NCI-H524 (cell line): ENCODE measurements at regions not wholly inside any gene's neighbourhood (a gene's known extent, or its start where the extent isn't known, plus 50 kb on each side); places are given as distances from the start of the nearest gene placed in this dataset.

Source experiments
- DNase-seq, 2 experiments: peaks; one replicate each; lab custom pipeline; 2025; lab: John Stamatoyannopoulos, UW

DNA sequence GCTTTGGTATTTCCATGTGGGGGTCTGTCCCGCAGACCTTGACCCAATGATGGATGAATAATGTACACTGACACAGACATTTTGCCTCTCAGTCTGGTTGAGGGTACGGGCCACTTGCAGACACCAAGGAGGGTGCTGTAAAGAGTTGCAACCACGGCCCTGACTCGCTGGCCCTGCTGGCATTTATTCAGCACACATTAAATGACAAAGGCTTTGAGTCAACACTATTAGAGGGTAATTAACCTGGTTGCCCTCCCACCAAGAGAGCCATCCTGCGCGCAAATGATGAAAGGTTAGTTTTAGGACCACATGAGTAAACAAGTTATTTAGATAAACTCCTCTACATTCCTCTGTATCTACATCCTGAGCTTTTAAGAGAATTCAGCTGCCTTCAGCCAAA is 308.9 kb upstream of the MMS22L start:
- no peak for DNase-seq

- no peak for DNase-seq
These were observed 311.8 kb upstream of the MMS22L start for GRCh38 chr6:97594844-97595243.

DNA sequence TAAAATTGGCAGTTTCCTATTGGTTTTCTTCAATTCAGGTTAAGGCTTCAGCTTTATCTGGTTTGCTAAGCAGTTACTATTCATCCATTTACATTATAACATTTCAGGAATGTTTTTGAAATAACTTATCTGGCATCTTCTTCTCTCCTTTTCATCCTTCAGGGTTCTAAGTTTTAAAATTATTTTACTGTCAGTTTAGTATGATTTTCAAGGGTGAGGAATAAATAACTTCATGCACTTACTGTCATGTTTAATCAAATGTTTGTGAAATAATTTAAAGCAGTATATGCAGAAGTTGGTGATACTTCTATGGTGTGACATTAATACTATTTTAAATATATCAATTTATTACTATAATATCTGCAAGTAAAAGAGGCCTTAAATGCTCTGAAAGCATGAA is 338.1 kb upstream of the MMS22L start:
- no peak for DNase-seq

DNA sequence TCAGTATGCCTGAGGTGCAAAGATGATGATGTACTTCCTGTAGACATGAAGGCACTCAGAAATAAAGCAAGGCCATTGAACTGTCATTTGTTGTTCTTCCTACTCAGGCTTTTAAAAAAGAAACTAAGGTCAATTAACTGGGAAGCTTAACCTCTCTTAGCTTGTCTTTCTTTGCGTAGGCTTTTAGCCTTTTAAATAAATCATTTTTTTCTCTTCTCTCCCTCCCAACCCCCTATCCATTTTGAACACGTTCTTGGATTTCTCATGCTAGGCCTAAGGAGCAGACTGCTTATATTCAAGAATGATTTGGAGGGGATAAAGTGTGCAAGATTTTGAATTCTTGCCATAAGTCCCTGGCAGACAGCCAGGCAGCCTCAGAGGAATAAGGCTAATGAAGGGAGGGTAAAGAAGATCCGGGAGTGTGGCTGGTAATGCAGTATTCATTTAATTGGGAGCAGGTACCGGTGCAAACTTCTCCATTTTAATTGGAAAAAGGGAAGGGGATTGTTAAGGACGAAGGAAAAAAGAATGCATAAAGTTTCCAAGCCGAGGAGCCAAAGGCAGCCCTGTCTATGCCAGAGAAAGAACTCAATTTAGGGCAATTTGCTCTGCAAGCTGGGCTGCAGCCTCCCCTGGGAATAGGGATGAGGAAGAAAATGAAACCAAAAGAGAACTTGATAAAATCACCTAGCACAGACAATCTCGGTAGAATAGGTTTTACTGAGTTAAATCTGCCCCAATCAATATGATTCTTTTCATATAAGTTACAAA is 343.8 kb upstream of the MMS22L start:
- DNase-seq: peak; percentile 92 to 95

- DNase-seq: no peak
These were observed 346.2 kb upstream of the MMS22L start for GRCh38 chr6:97629180-97629579.

DNA sequence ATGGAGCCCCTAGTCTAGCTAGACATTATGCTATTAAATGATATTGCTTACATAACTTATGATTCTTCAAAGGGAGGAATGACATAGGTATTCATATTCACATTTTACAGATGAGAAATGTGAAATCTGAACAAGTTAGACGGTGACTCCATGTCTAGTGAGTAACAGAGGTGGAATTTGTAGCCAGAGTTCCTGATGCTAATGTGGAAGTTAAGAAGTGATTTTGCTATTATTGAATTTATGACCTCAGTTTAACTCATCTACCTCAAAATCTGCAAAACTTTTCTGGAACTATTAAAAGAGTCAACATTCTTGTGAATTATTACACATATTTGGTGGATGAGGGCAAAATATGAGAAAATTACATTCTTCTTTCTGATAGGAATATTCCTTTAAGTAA is 347.6 kb upstream of the MMS22L start:
- DNase-seq: no peak

DNA sequence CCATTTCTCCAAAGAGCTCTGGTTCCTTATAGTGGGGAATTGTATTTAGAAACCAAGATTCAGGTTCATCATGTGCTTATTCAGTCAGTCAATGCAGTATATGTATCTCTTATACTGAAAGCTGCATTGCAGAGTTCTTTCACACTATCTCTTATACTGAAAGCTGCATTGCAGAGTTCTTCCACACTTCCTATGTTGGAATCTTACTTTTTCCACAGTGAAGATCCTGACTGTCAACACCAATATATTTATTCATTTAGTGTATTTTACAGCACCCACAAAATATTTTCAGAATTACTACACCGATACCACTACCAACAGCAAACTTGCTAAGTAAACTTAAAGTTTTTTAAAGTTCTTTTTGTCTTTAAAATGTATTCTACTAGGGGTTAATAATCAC is 349.3 kb upstream of the MMS22L start:
- no peak for DNase-seq

DNA sequence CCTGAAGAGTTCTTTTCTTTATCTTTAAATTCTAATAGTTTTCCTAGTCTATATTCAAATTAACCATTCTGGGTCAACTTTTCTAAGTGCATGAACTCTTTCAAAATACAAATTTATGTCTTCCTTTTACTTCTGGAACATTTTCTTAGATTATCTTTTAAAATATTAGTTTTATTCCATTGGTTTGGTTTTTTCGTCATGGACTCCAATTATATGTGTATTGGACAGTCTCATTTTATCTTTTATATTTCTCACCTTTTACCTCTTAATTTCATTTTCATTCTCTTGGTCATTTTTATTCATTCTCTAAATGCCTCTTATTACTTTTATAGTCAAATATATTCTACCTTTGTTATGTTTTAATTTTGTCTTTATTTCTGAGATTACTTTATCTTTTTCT is 356.7 kb upstream of the MMS22L start:
- DNase-seq: no peak

DNA sequence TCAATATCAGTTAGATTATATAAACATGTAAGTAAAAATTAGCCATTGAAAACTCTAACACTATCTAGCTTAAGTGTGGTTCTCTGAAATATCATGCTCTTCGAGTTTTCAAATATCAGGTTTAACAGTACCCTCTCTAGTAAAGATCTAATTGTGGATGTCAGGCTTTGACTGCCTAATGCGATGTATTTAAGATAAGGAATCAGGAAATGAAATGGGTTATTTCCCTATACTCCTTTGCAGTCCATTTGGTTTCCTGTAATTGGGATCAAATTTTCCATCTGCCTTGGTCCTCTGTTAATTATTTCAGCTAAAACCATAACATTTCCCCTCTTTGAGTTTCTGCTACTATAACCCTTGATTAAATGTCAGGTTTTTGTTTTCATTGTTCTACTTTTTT is 361.3 kb upstream of the MMS22L start:
- no peak for DNase-seq

DNA sequence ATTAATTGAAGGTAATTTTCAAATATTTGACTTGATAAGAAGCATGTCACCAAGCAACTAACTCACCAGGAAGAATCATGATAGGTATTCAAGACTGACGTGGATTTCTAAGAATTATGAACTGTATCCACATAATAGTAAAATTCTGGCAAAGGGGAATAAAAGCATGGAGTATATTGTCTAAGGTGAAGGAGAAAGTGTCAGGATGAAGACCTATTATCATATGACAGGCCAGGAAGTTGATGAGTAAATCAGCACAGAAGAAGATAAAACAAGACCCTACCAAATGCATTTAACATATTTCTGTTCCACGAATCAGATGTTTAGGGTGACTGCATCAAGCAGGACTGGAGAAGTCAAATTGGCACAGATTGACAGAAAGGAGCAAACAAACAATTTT is 362.7 kb upstream of the MMS22L start:
- no peak for DNase-seq

GRCh38 chr6:97653076-97653475 is 370.1 kb upstream of the MMS22L start:
- DNase-seq: no peak

DNA sequence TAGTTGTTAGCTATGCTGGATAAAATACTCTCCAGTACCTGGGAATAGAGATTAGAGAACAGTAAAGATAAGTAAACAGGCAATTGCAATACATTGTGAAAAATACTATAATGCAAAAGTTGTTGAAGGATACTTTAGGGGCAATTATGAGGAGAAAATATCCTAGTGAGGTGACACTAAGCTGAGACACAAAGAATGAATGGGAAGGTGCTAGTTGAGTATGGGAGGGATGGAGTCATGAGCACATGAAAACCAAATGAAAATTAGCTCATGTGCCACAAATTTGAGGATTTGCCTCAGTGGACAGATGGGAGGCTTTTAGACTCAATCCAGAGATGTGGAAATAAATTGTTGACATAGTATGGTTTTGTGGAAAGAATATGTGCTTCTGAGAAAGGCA is 370.5 kb upstream of the MMS22L start:
- no peak for DNase-seq

- DNase-seq: no peak
These were observed 371.7 kb upstream of the MMS22L start for GRCh38 chr6:97654674-97655073.

DNA sequence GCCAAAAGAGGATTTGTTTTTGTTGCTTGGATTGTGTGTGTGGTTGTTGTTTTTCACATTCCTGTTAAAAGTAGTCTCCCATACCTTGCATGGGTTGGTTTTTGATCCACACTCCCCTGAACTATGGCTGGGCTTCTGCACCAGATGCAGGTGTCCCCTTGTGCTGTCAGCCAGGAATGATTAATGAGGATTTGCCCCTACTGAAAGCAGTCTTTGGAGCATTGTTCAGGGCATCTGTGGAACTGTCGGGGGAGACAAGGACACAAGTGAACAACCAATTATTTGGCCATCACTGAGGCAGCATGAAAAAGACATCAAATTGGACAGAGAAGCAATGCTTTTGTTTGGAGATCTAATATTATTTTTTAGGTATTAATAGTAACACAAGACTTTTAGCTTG is 373.2 kb upstream of the MMS22L start:
- peak; percentile 35 to 76 for DNase-seq

DNA sequence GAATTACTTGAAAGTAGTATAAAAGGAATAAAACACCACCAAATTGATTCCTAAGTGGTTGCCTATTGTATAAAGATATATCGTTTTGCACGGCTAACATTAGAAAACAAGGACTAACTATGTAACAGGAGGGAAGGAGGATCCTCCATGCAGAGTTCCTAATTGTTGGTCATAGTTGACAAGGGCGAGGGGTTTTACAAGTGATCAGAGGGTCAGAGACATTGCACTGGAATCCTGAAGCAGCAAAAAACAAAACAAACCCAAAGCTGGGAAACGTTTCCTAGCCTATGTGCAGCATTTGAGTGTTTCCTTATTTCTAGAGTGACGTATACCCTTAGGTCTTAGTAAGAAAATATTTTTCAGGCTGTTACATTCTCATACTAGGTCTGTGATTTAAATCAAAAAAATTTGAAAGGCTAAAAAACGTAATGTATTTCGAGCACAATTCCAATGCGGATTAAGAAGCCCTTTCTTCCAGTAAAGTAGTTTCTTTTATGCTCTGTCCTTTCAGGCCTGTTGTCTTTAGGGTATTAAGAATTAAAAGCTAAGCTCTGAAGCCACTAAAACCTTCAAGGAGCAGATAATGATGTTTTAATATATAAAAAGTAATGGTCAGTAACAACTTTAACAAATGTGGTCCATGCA is 373.8 kb upstream of the MMS22L start:
- peak in 1 of 2 experiments; percentile 23 for DNase-seq

- DNase-seq: no peak
These were observed 375.1 kb upstream of the MMS22L start for GRCh38 chr6:97658090-97658489.

GRCh38 chr6:97663252-97663651 is 380.2 kb upstream of the MMS22L start:
- DNase-seq: no peak

GRCh38 chr6:97665446-97665845 is 382.4 kb upstream of the MMS22L start:
- DNase-seq: no peak

- no peak for DNase-seq
These were observed 383.9 kb upstream of the MMS22L start for GRCh38 chr6:97666889-97667288.

DNA sequence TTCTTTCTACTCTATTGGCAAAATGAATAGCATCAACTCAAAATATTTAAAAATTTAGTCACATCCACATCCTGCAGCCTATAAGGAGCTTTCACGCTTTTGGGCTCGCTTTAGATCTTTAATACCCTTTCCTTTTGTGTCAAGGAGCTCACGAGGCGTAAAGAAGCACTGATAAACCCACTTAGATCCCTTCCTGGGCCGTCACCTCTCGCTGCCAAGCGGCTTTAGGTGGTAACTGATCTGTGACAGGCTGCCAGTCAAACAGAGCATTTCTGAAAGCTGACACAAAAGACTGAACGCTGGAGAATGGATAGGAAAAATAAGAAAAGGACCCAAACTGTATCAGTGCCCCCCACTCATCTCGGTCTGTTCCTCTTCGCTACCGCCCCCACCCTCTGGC is 385.7 kb upstream of the MMS22L start:
- DNase-seq: peak in 1 of 2 experiments; percentile 20

DNA sequence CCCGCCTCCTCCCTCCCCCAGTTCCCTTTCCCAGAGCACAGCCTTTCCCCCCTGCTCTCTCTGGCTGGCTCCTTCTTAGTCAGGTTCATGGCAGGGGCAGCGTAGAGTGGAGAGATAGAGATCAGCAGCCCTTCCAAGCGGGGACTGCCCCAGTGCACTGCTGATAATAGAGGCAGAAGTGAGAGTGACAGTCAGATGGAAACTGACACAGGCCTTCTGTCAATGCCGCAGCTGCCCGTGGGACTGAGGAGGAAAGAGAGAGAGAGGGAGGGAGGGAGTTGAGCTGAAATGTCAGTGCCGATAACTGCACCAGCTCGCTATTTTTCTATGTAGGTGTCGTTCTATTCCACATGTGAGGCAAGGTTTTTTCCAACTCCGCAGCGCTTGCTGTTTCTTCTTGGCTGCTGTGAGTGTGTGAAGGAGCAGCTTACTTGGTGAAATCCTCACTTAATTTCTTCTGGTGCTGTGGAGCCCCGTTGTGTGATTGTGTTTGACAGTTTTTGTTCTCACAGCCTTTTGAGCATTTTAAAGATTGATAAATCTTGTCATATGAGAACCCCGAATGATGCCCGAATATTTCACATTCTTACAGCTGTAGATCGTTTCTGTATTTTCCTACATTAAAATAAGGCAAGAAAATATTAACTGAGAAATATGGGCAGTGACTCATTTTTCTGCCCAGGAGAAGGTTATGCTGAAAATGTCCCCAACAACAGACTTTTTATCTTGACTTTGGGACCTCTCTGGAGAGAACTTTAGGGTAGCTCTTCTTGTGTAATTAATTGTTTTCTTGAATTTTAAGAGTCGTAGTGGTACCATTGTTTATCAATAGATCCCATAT is 386.4 kb upstream of the MMS22L start:
- DNase-seq: peak in 1 of 2 experiments; percentile 31

- DNase-seq: peak in 1 of 2 experiments; percentile 52
These were observed 391.8 kb upstream of the MMS22L start for GRCh38 chr6:97674802-97675201.

DNA sequence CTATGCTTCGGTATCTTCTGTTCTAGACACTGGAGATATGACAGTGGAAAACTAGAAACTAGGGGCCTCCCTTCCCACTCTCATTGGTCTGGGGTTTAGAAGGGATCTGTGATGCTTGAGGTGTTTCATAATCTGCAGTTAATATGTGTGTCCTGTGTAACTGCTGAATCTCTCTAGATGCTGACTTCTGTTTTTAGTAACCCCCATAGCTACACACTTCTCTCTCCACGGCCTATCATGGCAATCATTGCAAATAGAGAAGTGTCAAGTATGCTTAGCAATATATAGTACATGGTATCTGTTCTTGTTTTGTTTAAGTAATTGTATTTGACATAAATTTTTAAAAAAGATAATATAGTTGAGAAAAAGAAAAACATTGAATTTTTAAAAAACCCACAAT is 394.6 kb upstream of the MMS22L start:
- DNase-seq: no peak
